GM21825 (cell line): ENCODE measurements at regions not wholly inside any gene's neighbourhood (a gene's known extent, or its start where the extent isn't known, plus 50 kb on each side); places are given as distances from the start of the nearest gene placed in this dataset.
A peak's percentile ranks its signal among the peaks of the same experiment; 100 is the strongest.

ENCODE experiments used
- ATAC-seq: cut with Tn5 transposase; IDR thresholded peaks from one replicate; pipeline ENCODE4 v1.9.1; 2021; ENCODE audit warnings: mild to moderate bottlenecking, moderate library complexity; ENCODE audit not compliant: unreplicated experiment

GRCh38 chr12:127249428-127249827 is 1017.5 kb upstream of the TMEM132C start:
- ATAC-seq = no peak

GRCh38 chr12:127253797-127254327 is 1013.1 kb upstream of the TMEM132C start:
- ATAC-seq = no peak

GRCh38 chr12:127254420-127254955 is 1012.5 kb upstream of the TMEM132C start:
- no peak for ATAC-seq

- no peak for ATAC-seq
Observed at GRCh38 chr12:127257366-127257935, 1009.5 kb upstream of the TMEM132C start.

GRCh38 chr12:127260531-127260930 is 1006.4 kb upstream of the TMEM132C start:
- ATAC-seq = no peak

GRCh38 chr12:127260999-127261398 is 1006.0 kb upstream of the TMEM132C start:
- ATAC-seq = no peak

- ATAC-seq = no peak
Observed at GRCh38 chr12:127262615-127263014, 1004.4 kb upstream of the TMEM132C start.

- no peak for ATAC-seq
Observed at GRCh38 chr12:127263621-127264020, 1003.3 kb upstream of the TMEM132C start.

- no peak for ATAC-seq
Observed at GRCh38 chr12:127267128-127267527, 999.8 kb upstream of the TMEM132C start.

GRCh38 chr12:127268213-127268612 is 998.8 kb upstream of the TMEM132C start:
- ATAC-seq = no peak

- ATAC-seq = no peak
Observed at GRCh38 chr12:127268706-127269425, 998.1 kb upstream of the TMEM132C start.

- ATAC-seq = no peak
Observed at GRCh38 chr12:127270193-127270592, 996.8 kb upstream of the TMEM132C start.

GRCh38 chr12:127271776-127272175 is 995.2 kb upstream of the TMEM132C start:
- ATAC-seq = no peak

GRCh38 chr12:127272864-127273263 is 994.1 kb upstream of the TMEM132C start:
- no peak for ATAC-seq

- no peak for ATAC-seq
Observed at GRCh38 chr12:127273626-127274025, 993.3 kb upstream of the TMEM132C start.

GRCh38 chr12:127275416-127275815 is 991.6 kb upstream of the TMEM132C start:
- ATAC-seq = no peak

GRCh38 chr12:127277882-127278281 is 989.1 kb upstream of the TMEM132C start:
- ATAC-seq = peak; percentile 84

- no peak for ATAC-seq
Observed at GRCh38 chr12:127278351-127278750, 988.6 kb upstream of the TMEM132C start.

- ATAC-seq = no peak
Observed at GRCh38 chr12:127280393-127281275, 986.3 kb upstream of the TMEM132C start.

- no peak for ATAC-seq
Observed at GRCh38 chr12:127282786-127283565, 984.0 kb upstream of the TMEM132C start.
